NCI-H82 (cell line): ENCODE measurements at regions not wholly inside any gene's neighbourhood (a gene's known extent, or its start where the extent isn't known, plus 50 kb on each side); places are given as distances from the start of the nearest gene placed in this dataset.
"Not testable (repeated sequence)": the region's sequence is repeated elsewhere in the genome, so short reads cannot be mapped to it uniquely, and the experiment has no call there.

Experiments used
- DNase-seq: peaks from one replicate; lab custom pipeline; 2025; lab: John Stamatoyannopoulos, UW

DNA sequence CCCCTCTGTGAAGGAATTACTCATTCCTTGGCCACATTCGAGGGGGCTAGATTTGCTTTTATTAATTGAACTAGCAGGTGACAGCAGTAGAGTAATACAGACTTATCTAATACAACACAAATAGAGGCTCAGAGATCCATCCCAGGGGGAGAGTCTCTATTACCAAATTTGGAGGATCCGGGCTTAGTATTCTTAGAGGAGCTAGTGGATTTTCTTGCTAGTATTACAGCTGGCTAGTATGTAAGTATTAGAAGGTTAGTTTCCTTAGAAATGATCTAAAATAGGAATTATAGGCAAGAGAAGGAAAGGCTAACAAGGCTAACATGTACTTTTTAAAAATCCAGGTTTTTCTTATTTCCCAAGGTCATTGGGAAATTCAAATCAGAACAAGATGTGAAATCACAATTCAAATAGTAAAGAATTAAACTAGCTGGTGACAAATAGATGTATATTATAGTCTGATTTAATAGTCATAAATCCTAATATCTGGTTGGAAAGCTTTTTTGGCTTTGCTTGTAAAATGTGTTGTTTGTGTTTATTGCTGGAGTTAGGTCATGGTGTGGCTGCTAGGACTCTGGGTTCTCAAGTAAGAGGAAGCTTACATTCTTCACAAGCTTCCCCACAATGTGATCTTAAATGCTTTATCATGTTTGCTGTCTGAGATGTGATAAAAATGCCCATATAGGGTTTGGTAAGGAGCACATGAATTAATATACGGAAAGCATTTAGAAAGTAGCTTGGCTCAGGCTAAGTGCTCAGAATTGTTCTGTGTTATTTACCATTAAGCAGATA is 160.4 kb upstream of the MPDZ start:
- DNase-seq: no peak

GRCh38 chr9:13437866-13438265 is 158.4 kb upstream of the MPDZ start:
- DNase-seq: no peak

DNA sequence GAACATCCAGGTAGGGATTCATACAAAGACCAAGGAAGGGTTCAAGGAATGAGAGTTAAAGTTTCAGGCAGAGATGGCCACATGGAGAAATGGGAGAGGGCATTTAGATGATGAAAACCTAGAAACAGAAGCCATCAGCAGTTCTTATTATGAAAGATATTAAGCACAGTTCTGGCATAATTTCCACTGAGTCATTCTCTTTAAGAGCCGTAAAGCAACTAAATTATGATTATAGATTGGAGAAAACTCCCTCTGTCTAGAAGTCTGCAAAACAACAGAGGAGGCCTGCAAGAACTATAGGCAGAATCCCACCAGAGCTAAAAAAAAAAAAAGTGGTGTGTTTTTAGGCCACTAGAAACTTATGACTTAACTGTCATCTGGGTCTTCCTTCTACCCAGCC is 157.1 kb upstream of the MPDZ start:
- no peak for DNase-seq

- DNase-seq: not testable (repeated sequence)
Observed at GRCh38 chr9:13433453-13433852, 154.0 kb upstream of the MPDZ start.

DNA sequence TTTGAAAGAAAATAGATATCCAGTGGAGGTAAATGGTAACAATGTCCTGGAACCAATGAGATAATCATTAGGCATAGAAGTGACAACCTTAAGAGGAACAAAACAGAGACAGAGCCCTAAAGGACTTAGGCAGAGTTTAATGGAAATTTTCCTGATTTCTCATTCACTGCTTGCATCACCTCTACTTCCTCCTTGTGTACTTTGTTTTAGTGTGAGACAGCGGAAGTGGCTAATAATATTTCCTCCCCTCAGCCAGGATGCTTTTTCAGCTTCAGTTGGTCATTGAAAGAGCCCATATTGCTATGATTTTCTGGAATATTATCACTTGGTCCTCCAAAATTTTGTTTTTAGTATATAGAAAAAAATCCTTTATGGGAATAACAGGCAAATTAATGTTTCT is 153.4 kb upstream of the MPDZ start:
- DNase-seq: no peak

DNA sequence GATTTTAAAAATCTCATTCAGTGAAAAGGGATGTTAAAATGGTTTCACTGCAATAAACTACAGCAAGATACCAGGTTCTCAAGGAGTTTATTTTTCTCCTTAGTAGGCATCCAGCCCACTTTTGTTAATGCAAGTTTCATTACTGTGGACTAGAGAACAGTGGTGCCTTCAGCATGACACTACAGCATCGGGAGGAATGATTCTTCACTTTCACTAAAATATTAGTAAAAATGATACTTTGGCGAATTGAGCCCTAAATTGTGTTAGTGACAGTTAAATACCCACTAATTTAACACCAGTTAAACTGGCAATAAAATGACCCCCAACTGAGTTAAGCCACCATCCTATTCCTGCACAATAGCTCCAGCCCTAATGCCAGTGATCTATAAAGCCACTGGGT is 152.2 kb upstream of the MPDZ start:
- no peak for DNase-seq

- DNase-seq: no peak
Observed at GRCh38 chr9:13431222-13431536, 151.7 kb upstream of the MPDZ start.

DNA sequence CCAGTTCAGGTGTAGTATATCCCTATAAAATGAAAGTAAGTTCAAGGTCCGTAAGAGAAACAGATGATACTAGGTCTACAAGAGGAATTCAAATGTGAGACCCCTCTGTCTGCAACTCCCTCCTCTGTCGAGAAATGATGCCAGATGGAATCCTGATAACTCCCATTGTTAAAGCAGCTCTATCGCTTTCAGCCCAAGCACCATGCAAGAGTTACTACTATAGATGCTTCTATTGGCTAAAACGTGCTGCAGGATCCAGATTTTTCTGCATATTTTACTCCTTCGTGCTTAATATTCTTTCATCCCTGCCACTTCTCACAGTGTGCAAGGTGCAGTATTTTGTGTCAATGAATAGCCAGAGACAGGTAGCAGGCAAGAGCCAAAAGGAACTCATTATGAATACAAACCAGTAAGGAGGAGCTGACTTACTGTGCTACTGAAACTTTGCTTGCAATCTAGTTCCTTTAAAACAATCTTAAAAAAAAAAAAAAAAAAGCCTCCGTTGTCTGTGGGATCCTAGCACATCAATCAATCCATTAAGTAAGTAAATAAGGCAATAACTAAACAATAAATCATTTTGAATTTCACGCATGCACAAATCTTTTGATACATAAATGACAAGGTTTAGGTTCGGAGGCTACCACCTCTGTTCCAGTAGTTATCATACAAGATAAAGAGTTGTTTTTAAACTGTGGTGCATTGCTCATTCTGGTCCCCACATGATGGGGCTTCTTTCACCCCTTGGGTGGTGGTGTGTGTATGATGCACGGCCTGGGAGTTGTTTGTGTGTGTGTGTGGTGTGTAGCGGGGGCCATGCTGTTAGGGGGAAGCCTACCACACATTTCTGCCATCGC is 151.1 kb upstream of the MPDZ start:
- DNase-seq: peak; percentile 4

DNA sequence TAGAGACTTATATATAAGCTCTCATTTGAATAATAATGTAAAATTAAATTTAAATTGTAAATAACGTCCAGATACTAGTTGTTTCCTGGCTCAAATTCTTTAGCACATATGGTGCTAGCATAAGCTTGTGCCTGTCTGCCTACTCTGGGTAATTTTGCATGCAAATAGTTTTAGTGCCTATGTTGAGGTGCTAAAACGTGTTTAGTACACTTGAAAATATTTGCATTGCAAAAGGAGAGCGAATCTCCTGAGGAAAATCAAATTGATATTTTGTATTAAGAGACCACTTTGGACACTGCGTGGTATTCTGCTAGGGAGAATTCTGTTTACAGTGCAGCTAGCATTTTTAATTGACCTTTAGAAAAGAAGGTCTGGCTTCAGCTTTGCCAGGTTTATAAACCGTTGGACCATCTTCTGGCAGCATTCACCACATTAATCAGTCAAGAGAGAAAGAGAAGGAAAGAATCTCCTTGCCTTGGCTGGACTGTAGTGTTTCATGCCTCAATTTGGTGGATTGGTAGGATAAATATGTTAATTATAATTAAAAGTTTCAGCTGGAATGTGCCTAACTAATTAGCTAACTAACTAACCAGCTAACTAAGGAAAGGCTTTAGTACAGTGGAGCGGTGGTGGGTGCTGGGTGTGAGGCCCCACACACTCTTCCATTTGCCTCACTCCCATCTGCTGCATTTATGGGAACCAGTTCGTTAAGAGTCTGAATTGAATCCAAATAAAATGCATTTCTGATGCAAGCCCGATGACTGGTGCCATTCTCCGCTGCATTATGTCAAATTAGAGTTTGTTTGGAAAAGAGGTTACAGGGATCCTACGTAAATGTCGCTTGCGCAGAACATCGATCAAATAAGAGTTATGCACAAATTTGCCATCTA is 150.1 kb upstream of the MPDZ start:
- DNase-seq: peak; percentile 2

GRCh38 chr9:13428766-13429165 is 149.3 kb upstream of the MPDZ start:
- DNase-seq: peak; percentile 54

- DNase-seq: peak; percentile 66
Observed at GRCh38 chr9:13427587-13427986, 148.1 kb upstream of the MPDZ start.

GRCh38 chr9:13426606-13427005 is 147.1 kb upstream of the MPDZ start:
- DNase-seq: no peak

GRCh38 chr9:13424872-13425271 is 145.4 kb upstream of the MPDZ start:
- no peak for DNase-seq

DNA sequence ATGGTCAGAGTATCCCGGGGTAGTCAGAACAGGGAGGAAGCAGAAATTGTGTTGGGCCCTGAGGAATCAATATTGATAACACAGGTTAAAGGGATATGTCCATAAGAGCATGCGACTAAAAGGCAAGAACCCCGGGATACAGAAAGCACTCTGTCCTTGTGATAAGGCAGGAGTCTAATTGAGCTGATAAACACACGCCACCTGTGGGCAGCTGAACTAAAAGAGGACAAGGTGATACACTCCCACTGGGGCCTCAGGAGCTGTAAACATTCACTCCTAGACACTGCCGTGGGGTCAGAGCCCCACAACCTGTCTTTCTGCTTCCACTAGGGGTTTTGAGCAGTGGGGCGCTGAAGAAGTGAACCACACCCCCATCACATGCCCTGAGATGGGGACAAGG is 144.7 kb upstream of the MPDZ start:
- peak; percentile 7 for DNase-seq

GRCh38 chr9:13414349-13414748 is 134.9 kb upstream of the MPDZ start:
- DNase-seq: no peak

DNA sequence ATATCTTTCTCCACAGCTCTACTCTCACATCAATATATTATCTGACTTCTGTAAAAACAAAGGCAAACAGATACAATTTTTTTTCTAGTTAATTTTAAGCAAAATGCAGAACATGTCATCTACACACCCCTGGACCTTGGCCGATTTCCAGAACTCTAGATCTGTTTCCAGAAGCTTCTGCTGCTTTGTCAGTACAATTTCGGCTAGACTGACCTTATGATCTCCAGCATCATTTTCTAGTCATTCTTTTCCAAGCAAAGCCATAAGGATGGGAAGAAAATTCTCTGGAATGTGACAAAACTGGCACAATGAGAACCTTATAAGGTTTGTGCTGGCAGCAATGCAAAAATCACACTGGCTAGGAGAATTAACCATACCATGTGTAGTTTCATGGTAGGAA is 132.8 kb upstream of the MPDZ start:
- DNase-seq: no peak

DNA sequence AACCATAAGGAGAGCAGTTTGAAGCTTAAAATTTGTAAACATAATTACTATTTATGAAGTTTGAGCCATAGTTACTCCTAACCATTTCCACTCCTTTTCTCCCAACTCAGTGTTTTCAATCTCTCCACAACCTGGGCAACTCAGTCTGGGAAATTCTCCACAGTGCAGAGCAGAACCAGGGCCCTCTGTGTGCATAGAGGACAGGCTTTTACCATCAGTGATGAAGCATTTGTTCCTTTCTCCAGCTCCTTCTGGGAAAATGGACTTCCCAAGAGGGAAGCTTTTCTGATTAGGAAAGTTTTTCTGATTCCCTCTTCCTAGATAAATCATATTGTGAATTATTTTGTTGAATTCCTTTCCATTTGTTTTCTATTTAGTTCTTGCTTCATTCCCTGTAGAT is 132.3 kb upstream of the MPDZ start:
- DNase-seq: no peak

- no peak for DNase-seq
Observed at GRCh38 chr9:13410566-13411031, 131.1 kb upstream of the MPDZ start.

GRCh38 chr9:13397661-13398060 is 118.2 kb upstream of the MPDZ start:
- DNase-seq: no peak

- no peak for DNase-seq
Observed at GRCh38 chr9:13397220-13397619, 117.7 kb upstream of the MPDZ start.

- no peak for DNase-seq
Observed at GRCh38 chr9:13396418-13396817, 116.9 kb upstream of the MPDZ start.

- no peak for DNase-seq
Observed at GRCh38 chr9:13395156-13395555, 115.7 kb upstream of the MPDZ start.
